HepG2 (cell line): ENCODE measurements at regions not wholly inside any gene's neighbourhood (a gene's known extent, or its start where the extent isn't known, plus 50 kb on each side); places are given as distances from the start of the nearest gene placed in this dataset.

ENCODE experiments used
- ATAC-seq: fragments of 200-7000 bp; cut with Tn5 transposase; 3 replicates; pipeline ENCODE4 v1.9.1; 2020; ENCODE audit warnings: mild to moderate bottlenecking, moderate library complexity
- BruUV-seq: library from RNA; stranded (reverse); fragments of 400-500 nt; replicated peaks from 2 replicates; lab custom pipeline; 2021; lab: Mats Ljungman, UMichigan
- CTCF ChIA-PET: fragments of 300-600 bp; formaldehyde crosslinking; extraction: SDS; loops from one replicate; lab custom pipeline; 2021; ENCODE audit warnings: low total read pairs, inconsistent platforms, low intra/inter-chr PET ratio; lab: Yijun Ruan, JAX
- POLR2A ChIA-PET: fragments of 350-600 bp; sonication (Branson Sonifier 250); formaldehyde crosslinking; loops from one replicate; lab custom pipeline; 2020; ENCODE audit warnings: antibody characterized with exemption, inconsistent platforms; lab: Yijun Ruan, JAX
- DNase-seq: peaks from one replicate; pipeline ENCODE4 v3.0.0-alpha.2; 2015; ENCODE audit warnings: low spot score
- FAIRE-seq: peaks from 3 replicates; lab custom pipeline; 2011; peaks lifted over from hg19 to GRCh38; lab: Jason Lieb, UNC
- H2AFZ ChIP-seq: one replicate; pipeline ENCODE4 v1.6.1; 2011; ENCODE audit warnings: low read length, inconsistent platforms
- H3K27ac ChIP-seq: fragments of 300-600 bp; 3 replicates; pipeline ENCODE4 v1.8.0; 2011; ENCODE audit warnings: mixed run types, mild to moderate bottlenecking, mixed read lengths, low read length, inconsistent platforms; ENCODE audit not compliant: insufficient read depth; ENCODE audit errors: extremely low read length
- H3K27me3 ChIP-seq, 2 experiments: fragments of 200-600 bp in 1 of 2; 2 replicates in 1 of 2; 3 replicates in 1 of 2; pipeline versions ENCODE4 v1.6.0 to v1.8.0; 2011; ENCODE audit warnings: low read length in 2 of 2, mild to moderate bottlenecking in 2 of 2, moderate library complexity in 2 of 2, inconsistent platforms in 1 of 2; ENCODE audit not compliant: insufficient read depth in 2 of 2, control insufficient read depth in 1 of 2
- H3K36me3 ChIP-seq, 2 experiments: fragments of 200-600 bp in 1 of 2; replicated peaks in 1 of 2; 2 replicates in 1 of 2; 3 replicates in 1 of 2; pipeline versions ENCODE4 v1.5.1 to v1.8.0; 2011; ENCODE audit warnings: low read length in 2 of 2, inconsistent platforms in 1 of 2; ENCODE audit not compliant: insufficient read depth in 2 of 2, control insufficient read depth in 1 of 2
- H3K4me1 ChIP-seq: 2 replicates; pipeline ENCODE4 v1.5.1; 2012; ENCODE audit warnings: low read length, inconsistent platforms; ENCODE audit not compliant: insufficient read depth
- H3K4me2 ChIP-seq: 2 replicates; pipeline ENCODE4 v1.6.0; 2011; ENCODE audit warnings: low read depth, low read length, inconsistent platforms
- H3K4me3 ChIP-seq, 3 experiments: fragments of 200-600 bp in 1 of 3; sonication (generic), shearing (Covaris generic) in 1 of 3; replicated peaks in 1 of 3; 2 replicates each; pipeline ENCODE4 v1.5.1; 2011 to 2016; ENCODE audit warnings: low read length in 3 of 3, inconsistent platforms in 2 of 3, low read depth in 2 of 3, mild to moderate bottlenecking in 2 of 3, control low read depth in 1 of 3, mixed read lengths in 1 of 3; ENCODE audit not compliant: insufficient read depth in 1 of 3
- H3K79me2 ChIP-seq: one replicate; pipeline ENCODE4 v1.6.1; 2011; ENCODE audit warnings: low read length, inconsistent platforms; ENCODE audit not compliant: insufficient read depth
- H3K9ac ChIP-seq: 2 replicates; pipeline ENCODE4 v1.6.0; 2011; ENCODE audit warnings: mild to moderate bottlenecking, low read depth, low read length, inconsistent platforms; ENCODE audit not compliant: insufficient read depth
- H3K9me3 ChIP-seq: 2 replicates; pipeline ENCODE4 v1.5.1; 2012; ENCODE audit warnings: mild to moderate bottlenecking, low read length
- H4K20me1 ChIP-seq: 2 replicates; pipeline ENCODE4 v1.6.0; 2011; ENCODE audit warnings: inconsistent platforms, mild to moderate bottlenecking, low read length, moderate library complexity; ENCODE audit not compliant: insufficient read depth
- CBX5 ChIP-seq: sonication (generic); formaldehyde crosslinking; IDR thresholded peaks from 2 replicates; pipeline ENCODE4 v1.4.0; 2020; ENCODE audit warnings: missing genetic modification reagents, borderline replicate concordance
- EEA1 ChIP-seq: sonication (generic); formaldehyde crosslinking; IDR thresholded peaks from 2 replicates; pipeline ENCODE4 v1.5.1; 2020; ENCODE audit warnings: mild to moderate bottlenecking, missing genetic modification reagents, borderline replicate concordance
- GATA4 ChIP-seq: sonication (generic); IDR thresholded peaks from 2 replicates; pipeline ENCODE4 v1.6.1; 2016; ENCODE audit warnings: antibody characterized with exemption, low read depth, borderline replicate concordance
- HOXA9 ChIP-seq: sonication (generic); formaldehyde crosslinking; IDR thresholded peaks from 2 replicates; pipeline ENCODE4 v1.8.1; 2022; ENCODE audit warnings: missing genetic modification reagents, mild to moderate bottlenecking, moderate library complexity, borderline replicate concordance
- KDM1A ChIP-seq: IDR thresholded peaks from 2 replicates; pipeline ENCODE4 v1.6.1; 2016; ENCODE audit warnings: missing compliant biosample characterization
- SP2 ChIP-seq: sonication (generic); formaldehyde crosslinking; IDR thresholded peaks from 2 replicates; pipeline ENCODE4 v1.5.1; 2020; ENCODE audit warnings: mild to moderate bottlenecking, missing genetic modification reagents
- TBL1XR1 ChIP-seq: fragments of 150-350 bp; IDR thresholded peaks from 2 replicates; pipeline ENCODE4 v1.6.1; 2014; ENCODE audit warnings: borderline replicate concordance, low read length; ENCODE audit not compliant: partially characterized antibody
- ZKSCAN8 ChIP-seq: IDR thresholded peaks from 2 replicates; pipeline ENCODE4 v1.6.1; 2016; ENCODE audit warnings: borderline replicate concordance, missing genetic modification reagents, missing compliant biosample characterization
- ZNF350 ChIP-seq: sonication (generic); formaldehyde crosslinking; IDR thresholded peaks from 2 replicates; pipeline ENCODE4 v1.4.0; 2020; ENCODE audit warnings: mild to moderate bottlenecking, low read depth, missing genetic modification reagents, borderline replicate concordance
- ZNF629 ChIP-seq: sonication (generic); formaldehyde crosslinking; conservative IDR thresholded peaks from 2 replicates; pipeline ENCODE4 v1.5.0; 2020; ENCODE audit warnings: missing genetic modification reagents
- ZNF773 ChIP-seq: sonication (generic); formaldehyde crosslinking; IDR thresholded peaks from 2 replicates; pipeline ENCODE4 v1.4.0; 2020; ENCODE audit warnings: missing genetic modification reagents, borderline replicate concordance
- WGBS: methylation state at CpG from one replicate; pipeline ENCODE4 v1.1.6; 2017; ENCODE audit warnings: low lambda C conversion rate; 5-methylcytosine and 5-hydroxymethylcytosine counted together
- in situ Hi-C: cut with HindIII; loops from 2 replicates; pipeline ENCODE4 v1.10.0; 2017; ENCODE audit warnings: low pct_unique_long_range_greater_than_20kb; ENCODE audit not compliant: extremely low pct_ligation_motif_present
- intact Hi-C: fragments of 100-400 bp; cut with micrococcal nuclease; formaldehyde crosslinking; loops from one replicate; pipeline ENCODE4 v1.10.0; 2022; ENCODE audit not compliant: unreplicated experiment

- DNase-seq, result no peak
- 4% methylated on average over 6 of the region's 6 CpGs for WGBS
- ChIA-PET POLR2A (no interaction called here), CTCF (no interaction called here)
- peaks cover 16 to 58% of the 10 kb centered on the region in 2 experiments for H3K27me3 ChIP-seq
- in situ Hi-C loops, result no loop called here
- ATAC-seq, result no peak
- no TSS peak for BruUV-seq
- no peak overlapping the region for H2AFZ ChIP-seq
- no peak for FAIRE-seq
- H3K79me2 ChIP-seq, result no peaks in the 10 kb centered on the region
- no peak overlapping the region for H3K4me2 ChIP-seq
- H3K9ac ChIP-seq, result no peak overlapping the region
- H3K9me3 ChIP-seq, result no peaks in the 10 kb centered on the region
- H3K4me3 ChIP-seq, result no peak overlapping the region
- H3K4me1 ChIP-seq, result peaks cover 9% of the 10 kb centered on the region
- TF ChIP-seq TBL1XR1 (no peak), CBX5 (no peak), EEA1 (CRISPR knock-in tag) (no peak), HOXA9 (CRISPR knock-in tag) (no peak), KDM1A (no peak), SP2 (CRISPR knock-in tag) (no peak), ZNF773 (CRISPR knock-in tag) (no peak), ZNF350 (CRISPR knock-in tag) (no peak)
- no peaks in the 10 kb centered on the region for H4K20me1 ChIP-seq
- intact Hi-C loops, result no loop called here
- no peak overlapping the region for H3K27ac ChIP-seq
- no peaks in the 10 kb centered on the region for H3K36me3 ChIP-seq
Measured at GRCh38 chr1:23615423-23615822, 56.1 kb upstream of the ID3 start.

- no peak for TF ChIP-seq ZKSCAN8
- TF ChIP-seq GATA4, result no peak
- peak; percentile 41; the same call in 1 of the 2 replicates for TF ChIP-seq ZNF629 (CRISPR knock-in tag)
- H3K4me1 ChIP-seq, result no peaks in the 10 kb centered on the region
- WGBS, result 43% methylated on average over 6 of the region's 8 CpGs
- CTCF ChIA-PET, result no interaction called here
- DNase-seq, result no peak
- no peaks in the 10 kb centered on the region for H4K20me1 ChIP-seq
- no peak overlapping the region for H3K4me2 ChIP-seq
- H3K4me3 ChIP-seq, result no peak overlapping the region
- POLR2A ChIA-PET, result no interaction called here
- H3K79me2 ChIP-seq, result no peaks in the 10 kb centered on the region
- intact Hi-C loops (no loop called here), in situ Hi-C loops (no loop called here)
- H3K9ac ChIP-seq, result no peak overlapping the region
- H3K9me3 ChIP-seq, result no peaks in the 10 kb centered on the region
- H3K36me3 ChIP-seq, result no peaks in the 10 kb centered on the region
- H3K27ac ChIP-seq, result no peak overlapping the region
- no TSS peak for BruUV-seq
- ATAC-seq, result no peak
- no peak overlapping the region for H2AFZ ChIP-seq
- peaks cover 12 to 49% of the 10 kb centered on the region in 2 experiments for H3K27me3 ChIP-seq
- no peak for FAIRE-seq
Measured at GRCh38 chr1:23614032-23614660, 54.8 kb upstream of the ID3 start.
